ENCODE measurements at regions not wholly inside any gene's neighbourhood (a gene's known extent, or its start where the extent isn't known, plus 50 kb on each side); places are given as distances from the start of the nearest gene placed in this dataset.
"Not testable (repeated sequence)": the region's sequence is repeated elsewhere in the genome, so short reads cannot be mapped to it uniquely, and the experiment has no call there.

DNA sequence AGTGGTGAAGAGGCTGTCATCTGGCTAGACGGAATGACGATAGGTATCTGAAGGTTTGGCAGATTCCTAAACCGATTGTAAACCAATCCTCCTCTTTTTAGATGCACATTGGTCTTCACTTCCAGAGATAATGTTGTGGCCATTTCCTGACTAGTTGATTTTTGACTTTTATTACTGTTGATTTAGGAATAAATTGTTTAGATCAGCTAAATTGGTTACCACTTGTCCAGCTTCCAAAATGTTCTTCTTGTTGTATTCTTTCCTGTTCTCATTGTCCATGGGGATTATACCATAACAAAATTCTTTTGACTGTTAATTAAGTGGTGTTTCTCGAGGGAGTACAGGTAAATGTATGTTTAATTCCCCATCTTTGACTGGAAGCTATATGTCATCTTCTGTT, 119.7 kb downstream of the MACROH2A1 start:
- DNase-seq: no peak

DNA sequence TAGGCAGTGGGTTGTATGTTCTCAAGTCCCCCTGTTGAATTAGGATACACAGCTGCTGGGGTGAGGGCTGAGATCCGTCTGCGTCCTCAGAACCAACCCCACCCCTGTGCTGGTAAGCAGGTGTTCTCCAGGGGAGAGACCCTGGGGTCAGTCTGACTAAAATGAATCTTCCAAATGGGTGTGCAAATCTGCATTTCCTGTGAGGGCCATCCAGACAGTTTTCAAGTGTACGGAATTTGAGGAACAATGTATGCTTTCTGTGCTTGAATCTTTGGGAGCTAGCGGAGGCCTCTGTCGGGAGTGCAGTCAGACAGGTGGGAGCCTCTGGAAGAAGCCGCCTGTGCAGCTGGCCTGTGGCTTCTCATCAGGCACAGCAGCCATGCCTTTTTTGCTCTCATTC, 122.9 kb downstream of the MACROH2A1 start:
- no peak for DNase-seq

DNA sequence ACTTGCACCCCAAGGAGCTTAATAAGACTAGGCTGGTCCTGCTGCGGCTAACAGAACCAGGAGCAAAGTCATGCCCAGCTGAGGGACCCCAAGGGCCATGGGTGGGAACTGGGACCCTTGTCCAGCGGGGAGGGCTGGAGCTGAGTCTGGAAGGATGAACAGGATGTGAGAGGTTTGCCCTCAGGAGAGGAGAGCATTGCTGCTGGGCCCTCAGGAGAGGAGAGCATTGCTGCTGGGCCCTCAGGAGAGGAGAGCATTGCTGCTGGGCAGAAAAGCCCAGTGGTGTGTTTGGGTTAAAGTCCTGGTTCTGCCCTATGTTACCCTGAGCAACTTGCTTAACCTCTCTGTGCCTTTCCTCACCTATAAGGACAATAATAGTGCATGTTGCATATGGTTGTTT, 125.8 kb downstream of the MACROH2A1 start:
- DNase-seq: no peak

DNA sequence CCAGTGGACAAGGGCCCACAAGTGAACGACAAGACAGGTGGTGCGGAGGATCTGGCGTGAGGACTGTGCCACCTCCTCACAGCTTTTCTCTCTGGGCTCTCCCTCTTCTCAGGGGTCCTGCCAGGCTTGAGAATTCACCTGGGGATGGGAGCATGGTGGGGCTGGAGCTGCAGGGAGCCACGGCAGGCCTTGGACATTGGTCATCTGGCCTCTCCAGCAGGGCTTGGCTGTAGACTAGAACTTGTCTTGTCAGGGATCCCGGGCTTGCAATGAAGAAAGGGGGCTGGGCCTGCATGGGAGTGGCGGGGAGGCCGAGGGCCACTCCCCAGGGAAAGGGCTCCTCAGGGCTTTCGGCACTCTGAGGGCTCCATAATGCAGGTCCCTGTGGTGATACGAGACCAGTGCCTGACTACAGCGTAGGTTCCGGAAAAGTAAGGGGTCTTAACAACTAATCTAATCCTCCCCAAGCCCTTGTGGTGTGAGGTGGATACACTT, 126.7 kb downstream of the MACROH2A1 start:
- DNase-seq: no peak

DNA sequence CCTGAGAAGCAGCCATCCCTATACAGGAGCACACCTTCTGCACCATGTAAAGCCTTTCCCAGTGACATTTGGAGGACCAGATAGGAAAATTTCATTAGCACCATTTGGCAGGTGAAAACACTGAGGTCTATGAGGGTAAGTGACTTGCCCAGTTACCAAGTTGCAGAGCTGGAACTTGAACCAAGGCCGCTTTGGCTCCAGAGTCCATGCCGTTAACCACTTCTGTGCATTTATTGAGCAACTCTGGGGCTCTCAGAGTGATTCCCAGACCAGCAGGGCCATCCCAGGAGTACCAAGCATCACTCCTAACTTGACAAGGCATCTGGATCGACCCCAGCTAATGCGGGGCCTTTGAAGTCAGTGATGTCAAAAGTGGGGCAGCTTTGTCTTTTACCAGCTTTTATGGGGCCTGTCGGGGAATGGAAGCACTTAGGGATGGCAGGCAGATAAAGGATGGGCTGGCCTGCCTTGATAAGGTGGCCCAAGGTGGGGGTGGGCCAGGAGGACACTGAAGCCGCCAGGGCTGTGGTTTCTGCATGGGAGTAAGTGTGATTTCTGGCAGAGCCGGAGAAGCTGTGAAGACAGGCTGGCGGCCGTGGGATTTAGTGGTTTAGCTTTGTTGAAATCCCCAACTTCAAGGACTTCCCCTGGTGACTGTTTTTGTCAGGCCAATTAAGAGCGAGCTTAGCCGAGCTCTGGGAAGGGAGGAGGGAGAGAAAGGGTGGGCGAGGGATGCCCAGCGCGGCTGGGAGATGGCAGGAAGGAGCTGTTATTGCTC, 127.3 kb downstream of the MACROH2A1 start:
- DNase-seq: no peak

DNA sequence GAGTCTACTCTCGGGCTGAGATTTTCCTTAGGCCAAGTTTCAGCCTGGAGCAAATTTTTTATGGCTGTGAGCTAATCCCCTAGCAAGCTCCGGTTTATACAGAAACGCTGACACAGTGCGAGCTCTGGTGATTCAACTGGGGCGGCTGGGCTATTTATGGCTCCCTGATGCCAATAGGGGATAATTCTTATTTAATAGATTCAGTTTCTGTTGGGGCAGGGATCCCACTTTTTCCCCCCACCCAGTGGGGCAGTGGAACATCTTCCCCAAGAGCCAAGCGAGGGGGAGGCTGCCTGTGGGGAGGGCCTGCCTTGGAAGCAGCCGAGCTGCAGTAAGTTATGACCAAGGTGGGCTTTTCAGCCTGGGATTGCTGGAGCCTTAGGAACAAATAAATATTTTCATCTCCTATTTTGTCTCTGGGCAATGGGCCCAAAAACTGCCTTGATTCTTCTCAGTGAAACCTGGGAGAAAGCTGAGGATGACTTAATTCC, 129.1 kb downstream of the MACROH2A1 start:
- no peak for DNase-seq

DNA sequence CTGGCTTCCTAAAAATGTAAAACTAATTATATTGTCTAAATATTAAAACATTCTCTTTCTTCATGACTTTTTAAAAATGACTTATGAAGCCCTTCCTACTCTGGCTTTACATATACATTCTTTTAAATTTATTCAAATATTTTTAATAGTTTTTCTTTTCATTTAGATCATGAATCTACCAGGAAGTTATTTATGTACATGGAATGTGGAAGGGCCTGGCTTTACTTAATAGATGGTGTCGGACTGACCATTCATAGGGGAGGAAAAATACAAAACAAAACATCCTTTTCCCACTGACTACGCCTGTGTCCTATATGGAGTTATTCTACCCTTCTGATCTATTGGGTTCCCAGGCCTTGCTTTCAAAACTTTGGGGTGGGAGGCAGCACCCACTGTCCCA, 129.8 kb downstream of the MACROH2A1 start:
- no peak for DNase-seq

DNA sequence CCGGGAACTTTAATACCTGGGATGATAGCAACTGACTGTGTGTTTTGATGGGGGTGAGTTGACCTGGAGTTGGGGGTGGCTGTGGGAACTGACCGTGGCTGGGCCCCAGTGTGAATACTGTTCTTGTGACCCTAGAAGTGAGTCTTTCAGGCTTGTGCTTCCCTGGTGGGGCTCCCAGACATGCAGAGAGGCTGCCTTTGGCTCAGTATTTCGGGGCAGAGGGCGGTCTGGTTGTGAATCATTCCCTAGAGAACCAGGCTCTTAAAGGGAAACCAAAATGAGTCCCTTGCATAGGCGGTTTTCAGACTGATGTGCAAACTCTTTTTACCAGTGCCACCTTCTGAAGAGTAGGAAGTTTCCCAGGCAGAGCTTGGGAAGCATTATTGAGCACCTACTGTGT, 132.1 kb downstream of the MACROH2A1 start:
- DNase-seq: no peak

DNA sequence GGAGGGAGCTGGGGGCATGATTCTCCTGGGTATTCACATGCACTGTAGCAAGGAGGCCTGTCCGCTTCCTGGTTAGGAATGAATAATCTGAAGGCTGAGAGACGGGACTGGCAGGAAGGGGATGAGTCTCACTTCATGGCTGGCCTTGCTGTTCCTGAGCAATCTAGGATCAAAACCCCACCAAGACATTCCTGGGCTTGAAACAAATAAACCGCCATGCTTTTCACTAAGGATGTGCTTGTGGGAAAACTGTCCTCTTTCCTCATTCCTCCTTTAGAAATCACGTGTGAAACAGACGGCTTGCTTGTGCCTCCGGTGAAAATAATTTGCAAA, 132.8 kb downstream of the MACROH2A1 start:
- no peak for DNase-seq

DNA sequence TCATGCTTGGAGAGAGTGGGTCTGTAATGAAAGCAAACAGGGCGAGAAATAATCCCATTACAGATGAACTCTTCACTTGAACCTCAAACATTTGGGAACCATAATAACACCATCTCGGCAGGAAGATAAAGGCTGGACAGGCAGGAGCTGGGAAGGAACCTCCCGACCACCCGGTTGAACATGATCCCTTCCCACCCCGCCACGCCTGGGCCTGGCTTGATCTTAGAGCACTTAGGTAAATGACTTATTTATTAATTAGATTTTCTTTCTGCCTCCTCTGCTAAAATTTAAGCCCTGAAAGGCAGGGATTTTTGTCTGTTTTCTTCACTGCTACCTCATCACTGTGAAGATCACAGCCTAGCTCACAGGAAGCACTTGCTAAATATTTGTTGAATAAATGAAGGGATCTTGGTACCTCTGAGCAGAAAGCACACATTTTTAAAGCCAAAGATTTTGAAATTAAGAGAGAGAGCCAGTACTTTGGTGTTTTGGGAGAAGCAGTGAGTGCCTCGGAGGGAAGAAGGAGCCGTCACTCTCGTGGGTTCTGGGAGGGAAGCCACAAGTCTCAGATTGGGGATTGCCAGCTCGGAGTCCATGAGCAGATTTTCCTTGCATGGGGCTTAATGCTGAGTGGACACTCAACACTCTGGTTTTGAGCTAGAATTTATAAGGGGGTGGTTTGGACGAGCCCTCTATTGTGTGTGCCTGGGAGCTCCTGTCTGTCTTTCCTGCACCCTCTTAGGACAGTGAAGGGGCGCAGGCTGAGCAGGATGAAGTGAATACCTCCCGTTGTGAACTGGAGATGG, 133.3 kb downstream of the MACROH2A1 start:
- no peak for DNase-seq

DNA sequence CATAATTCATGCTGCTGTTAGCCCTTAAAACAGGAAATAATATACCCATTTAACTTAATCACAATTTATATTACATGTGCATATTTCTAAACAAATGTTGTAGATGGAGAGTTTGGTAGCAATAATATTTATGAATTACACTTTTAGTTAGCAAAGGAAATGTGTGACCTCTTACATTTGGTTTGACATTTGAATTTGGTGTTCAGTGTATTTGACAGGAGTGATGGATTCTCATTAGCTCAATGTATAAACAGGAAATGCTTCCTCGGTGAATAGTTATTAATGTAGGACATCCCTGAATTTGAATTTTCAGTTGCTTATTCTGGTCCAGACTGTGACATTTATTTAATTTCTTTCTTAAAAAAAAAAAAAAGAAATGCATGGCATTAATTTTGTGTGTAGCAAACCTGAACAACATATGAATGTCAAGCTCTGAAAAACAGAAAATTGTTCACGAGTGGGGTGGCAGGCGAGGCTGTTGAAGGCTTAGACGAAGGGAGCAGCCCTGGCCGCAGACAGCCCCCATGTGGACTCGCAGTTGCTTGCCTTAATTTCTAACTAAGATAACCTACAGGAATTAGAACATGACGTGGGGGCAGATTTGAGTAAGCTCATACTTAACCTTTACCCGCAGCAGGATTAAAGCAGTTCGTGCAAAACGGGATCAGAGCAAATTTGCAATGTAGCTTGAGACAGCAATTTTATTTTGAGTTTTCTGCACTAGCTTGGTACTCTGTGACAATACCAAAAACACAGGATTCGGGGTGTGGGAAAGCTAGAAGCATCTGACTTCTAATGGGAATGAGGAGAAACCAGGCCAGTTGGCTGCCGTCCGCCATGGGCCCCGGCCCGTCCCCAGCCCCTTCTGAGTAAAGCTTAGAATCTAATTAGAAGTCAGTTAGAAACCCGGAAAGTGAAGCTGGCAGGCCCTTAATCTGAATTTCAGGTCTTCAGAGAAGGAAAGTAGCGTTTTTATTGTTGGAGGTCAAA, 134.3 kb downstream of the MACROH2A1 start:
- DNase-seq: no peak

DNA sequence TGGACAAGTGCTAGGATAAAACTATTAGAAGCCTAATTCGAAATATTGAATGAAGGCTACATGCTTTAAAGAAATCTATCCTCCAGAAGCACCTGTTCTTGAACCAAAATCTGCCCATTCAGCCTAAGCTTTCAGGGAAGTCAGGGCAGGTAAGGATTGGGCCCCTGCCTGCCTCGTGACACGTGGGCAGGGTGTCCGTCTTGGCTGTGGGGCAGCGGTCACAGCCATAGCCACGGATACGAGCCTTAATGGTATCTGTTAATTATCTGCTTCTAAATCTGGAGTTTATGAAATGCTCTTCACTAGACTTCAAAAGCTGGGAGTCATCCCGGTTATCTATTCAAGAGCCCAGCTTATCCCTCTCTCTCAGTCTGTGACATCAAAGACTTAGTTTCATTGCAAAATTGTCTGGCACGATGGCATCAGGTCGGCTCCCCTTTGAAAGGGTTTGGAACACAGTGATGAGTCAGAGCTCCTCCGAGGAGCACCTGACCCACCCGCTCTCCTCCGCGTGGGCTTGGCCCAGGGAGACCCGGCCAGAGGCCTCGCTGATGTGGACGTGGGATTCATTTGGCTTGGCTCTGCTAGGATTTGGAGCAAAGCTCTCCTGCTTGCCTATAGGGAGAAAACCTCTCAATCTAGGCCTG, 135.9 kb downstream of the MACROH2A1 start:
- DNase-seq: no peak

DNA sequence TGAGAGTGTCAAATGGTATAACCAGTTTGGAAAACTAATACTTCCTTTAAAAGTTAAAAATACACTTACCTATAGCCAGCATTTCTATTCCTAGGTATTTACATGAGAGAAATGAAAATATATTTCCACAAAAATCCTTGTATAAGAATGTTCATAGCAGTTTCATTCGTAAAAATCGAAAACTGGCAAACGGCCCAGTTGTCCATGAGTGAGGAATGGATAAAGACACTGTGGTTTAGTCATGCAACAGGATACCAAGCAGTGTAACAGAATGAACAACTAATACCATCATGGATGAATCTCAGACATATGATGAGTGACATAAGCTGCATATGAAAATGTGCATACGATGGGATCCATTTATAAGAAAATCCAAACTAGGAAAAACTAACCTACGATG, 136.7 kb downstream of the MACROH2A1 start:
- no peak for DNase-seq

DNA sequence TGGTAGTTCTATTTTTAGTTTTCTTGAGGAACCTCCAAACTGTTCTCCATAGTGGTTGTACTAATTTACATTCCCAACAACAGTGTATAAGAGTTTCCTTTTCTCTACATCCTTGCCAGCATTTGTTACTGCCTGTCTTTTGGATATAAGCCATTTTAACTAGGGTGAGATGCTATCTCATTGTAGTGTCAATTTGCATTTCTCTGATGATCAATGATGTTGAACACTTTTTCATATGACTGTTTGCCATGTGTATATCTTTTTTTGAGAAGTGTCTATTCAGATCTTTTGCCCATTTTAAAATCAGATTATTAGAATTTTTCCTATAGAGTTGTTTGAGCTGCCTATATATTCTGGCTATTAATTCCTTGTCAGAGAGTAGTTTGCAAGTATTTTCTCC, 138.9 kb downstream of the MACROH2A1 start:
- DNase-seq: not testable (repeated sequence)

DNA sequence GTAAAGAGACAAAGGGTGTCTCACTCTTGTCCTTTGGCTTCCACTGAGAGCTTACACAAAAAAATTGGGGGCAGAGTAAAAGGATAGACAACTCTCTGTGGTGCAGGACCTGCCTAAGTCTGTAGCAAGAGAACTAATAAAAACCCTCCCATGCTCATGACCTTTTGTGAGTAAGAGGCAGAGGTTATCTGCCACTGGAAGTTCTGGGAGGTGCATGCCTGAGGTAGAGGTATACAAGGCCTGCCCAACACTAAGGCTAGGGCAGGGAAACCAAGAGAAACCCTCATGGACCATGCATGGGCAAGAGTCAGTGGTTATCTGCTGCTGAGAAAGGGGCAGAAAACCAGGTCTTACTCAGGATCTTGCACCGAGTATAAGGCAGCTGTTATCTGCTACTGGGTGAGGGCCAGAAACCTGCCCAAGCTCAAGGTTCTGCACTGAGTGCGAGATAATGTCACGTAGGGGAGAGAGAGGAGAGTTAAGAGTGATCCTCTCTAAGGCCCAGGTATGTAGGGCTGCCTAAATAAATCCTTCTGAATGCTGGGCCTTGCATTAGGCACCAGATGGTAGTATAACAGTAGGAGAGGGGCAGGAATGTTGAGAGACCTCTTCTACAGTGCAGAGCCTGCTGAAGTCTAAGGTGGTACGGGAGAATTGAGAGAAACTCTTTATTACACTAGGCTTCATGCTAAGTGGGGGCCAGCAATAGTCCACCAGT, 143.4 kb downstream of the MACROH2A1 start:
- DNase-seq: no peak

DNA sequence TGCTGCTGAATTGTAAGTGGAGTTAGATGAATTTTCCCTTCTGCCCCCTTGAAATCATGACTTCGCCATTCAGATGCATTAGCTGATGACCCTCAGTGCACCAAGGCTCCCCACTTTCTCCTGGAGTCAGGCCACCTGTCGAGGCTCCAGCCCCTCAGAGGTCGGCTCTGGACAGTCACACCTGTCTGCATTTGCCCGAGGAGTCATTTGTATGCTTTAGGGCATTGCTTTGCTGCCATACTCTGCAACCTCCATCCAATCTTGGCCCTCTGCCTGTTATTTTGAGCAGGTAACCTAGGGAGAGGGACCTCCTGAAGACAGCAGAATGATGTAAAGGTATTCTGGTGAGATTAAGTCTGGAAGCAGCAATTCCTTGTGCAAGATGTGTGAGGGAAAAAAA, 144.8 kb downstream of the MACROH2A1 start:
- no peak for DNase-seq

DNA sequence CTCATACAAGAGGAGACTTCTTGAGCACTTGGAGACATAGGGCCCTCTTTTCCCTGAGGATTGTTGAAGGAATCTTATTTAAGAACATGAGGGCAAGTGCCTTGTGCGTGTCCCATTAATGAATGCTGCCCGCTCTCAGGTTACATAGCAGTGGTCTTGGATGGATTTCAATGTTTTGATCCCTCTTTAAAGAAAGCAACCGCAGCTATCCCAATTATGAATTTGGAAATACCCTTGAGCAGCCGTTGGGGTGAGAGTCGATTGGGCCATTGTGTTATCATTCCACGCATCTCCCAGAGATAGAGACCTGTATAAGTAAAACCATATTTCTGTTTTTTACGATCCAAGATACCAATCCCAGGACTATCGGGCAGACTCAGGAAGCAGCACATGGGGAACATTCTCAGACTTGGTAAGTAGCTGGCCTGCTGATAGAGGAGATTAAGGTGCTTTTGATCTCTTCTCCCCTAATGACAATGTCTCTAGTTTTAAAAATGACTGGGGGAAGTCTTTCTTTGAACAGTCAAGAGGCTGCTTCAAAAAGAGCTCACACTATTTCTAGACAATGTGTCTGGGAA, 145.3 kb downstream of the MACROH2A1 start:
- DNase-seq: no peak

DNA sequence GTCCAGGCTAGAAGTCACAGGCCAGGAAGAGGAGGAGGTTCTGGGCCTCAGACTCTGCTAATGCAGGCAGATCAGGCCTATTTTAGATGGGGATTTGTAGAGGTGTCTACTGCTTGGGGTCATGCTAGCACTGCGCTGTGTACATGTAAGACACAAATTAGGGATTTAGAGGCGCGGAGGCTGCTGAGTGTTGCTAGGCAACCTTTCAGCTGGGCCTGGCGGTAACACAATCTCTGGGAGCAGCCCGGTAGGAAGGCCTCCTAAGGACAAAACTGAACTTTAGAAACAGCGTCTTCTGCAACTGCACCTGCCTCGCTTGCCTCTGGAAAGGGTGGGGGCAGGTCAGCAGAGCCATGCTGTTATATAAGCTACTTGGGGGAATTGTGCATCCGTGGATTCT, 147.9 kb downstream of the MACROH2A1 start:
- no peak for DNase-seq

DNA sequence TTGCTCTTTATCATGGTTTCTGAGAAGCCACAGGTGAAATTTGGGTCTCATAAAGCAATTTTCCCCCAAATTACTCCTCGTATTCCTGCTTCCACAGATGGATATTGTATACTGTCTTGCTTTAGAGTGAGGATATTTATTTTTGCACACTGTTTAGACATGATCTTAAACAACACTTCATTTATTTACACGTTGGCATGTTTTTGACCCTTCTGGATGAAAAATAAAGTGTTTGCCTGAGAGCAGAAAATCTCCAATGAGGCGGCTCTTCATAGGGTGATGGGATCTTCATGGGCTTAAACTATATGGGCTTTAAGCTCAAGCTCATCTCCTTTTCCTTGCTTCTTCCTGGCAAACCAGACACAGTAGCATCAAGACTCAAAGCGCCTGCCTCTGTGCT, 148.4 kb downstream of the MACROH2A1 start:
- DNase-seq: no peak

DNA sequence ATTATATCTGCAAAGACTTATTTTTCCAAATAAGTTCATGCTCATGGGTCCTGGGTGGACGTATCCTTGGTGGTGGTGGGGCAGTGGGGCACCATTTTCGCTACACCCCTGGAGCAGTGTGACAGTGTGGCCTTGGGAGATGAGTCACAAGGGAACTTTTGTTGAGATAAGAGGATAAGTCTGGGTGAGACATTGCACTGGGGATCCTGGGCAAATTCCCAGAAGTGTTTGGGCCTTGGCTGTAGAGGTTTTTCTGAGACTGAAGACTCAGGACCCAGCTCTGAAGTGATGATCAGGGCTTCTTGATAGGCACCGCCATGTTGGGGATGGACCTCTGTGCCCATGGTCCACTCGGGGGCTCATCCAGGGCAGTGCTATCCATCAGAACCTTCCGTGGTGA, 149.4 kb downstream of the MACROH2A1 start:
- DNase-seq: no peak

DNA sequence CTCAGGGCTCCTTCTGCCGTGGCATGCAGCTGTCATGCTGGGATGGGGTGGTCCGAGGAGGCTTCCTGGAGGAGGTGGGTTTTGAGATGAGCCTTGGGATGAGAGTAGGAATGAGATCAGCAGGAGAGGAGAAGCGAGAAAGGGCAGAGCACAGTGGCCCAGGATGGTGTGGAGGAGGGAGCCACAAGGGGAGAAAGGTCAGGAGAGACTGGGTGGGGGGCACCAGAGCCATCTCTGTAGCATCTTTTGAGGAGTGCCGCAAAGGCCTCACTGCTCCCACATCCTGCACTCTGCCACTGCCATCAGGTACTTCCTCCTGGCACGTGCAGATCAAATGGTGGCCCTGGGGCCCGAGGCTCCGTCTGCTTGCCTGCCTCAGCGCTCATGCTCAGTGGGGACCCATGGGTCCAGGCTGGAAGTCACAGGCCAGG, 150.2 kb downstream of the MACROH2A1 start:
- no peak for DNase-seq
